ENCODE measurements at regions not wholly inside any gene's neighbourhood (a gene's known extent, or its start where the extent isn't known, plus 50 kb on each side); places are given as distances from the start of the nearest gene placed in this dataset.

DNA sequence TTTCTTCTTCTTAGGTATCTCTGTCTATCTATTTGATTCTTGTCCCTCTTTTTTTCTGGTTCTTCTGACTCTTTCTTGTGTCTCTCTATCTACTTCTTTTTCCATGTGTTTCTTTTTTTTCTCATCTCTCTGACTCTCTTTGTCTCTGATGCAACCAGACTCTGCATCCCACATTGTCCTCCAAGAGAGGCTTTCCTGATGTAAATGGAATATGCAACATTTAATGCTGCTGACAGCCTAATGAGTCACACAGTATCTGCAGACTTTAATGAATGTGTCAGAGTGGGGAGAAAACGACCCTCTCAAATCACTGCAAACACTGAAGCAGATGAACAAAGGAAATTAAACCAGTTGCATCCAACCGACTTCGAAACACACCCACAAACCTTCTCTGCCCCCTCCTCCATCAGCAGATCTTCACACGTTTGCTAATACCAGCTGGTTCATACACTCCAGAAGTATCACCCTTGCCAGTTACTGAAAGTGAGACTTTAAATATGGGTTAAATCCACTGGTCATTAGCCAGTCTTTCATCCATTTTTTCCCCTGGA is 351.5 kb downstream of the TXNL1 start:
- Histone ChIP-seq H3K27ac (ENCODE audit: insufficient read length, low read depth, low read length) (no peak overlapping the region), H3K4me1 (ENCODE audit: insufficient read depth, low read length) (no peaks in the 10 kb centered on the region), H2BK12ac (ENCODE audit: insufficient read length, low read depth, low read length) (no peak overlapping the region), H2AFZ (ENCODE audit: low read length) (no peak overlapping the region), H2AK5ac (ENCODE audit: insufficient read length, low read length) (no peak overlapping the region), H3K9me3 (ENCODE audit: control insufficient read depth, low read depth, low read length) (no peaks in the 10 kb centered on the region), H3K79me1 (ENCODE audit: insufficient read depth, low read depth, low read length, poor library complexity, severe bottlenecking) (no peaks in the 10 kb centered on the region), H3K79me2 (ENCODE audit: insufficient read depth, low read length) (no peaks in the 10 kb centered on the region), H4K5ac (ENCODE audit: insufficient read length, low read depth, low read length) (no peak overlapping the region), H4K20me1 (ENCODE audit: control insufficient read depth, insufficient read depth, insufficient read length) (no peaks in the 10 kb centered on the region), H3K4me2 (ENCODE audit: insufficient read depth, insufficient read length, low read length) (no peak overlapping the region), H2BK20ac (ENCODE audit: low read depth, low read length, poor library complexity, severe bottlenecking) (no peak overlapping the region), H2BK5ac (ENCODE audit: insufficient read length, low read length) (no peak overlapping the region), H3K27me3 (ENCODE audit: insufficient read depth, low read length) (no peaks in the 10 kb centered on the region), H3K56ac (ENCODE audit: insufficient read length, low read depth, low read length) (no peak overlapping the region), H3K23me2 (ENCODE audit: insufficient read length, low read depth, low read length, poor library complexity, severe bottlenecking) (no peaks in the 10 kb centered on the region), H3K23ac (ENCODE audit: insufficient read length, low read depth, low read length) (no peak overlapping the region), H3K14ac (ENCODE audit: insufficient read depth, low read length) (no peak overlapping the region), H3T11ph (ENCODE audit: low read length) (no peak overlapping the region), H3K4ac (ENCODE audit: low read depth, low read length) (no peak overlapping the region), H2BK120ac (ENCODE audit: low read depth, low read length, poor library complexity, severe bottlenecking) (no peak overlapping the region), H4K91ac (ENCODE audit: insufficient read length, low read depth, low read length) (no peak overlapping the region), H4K8ac (replicated peaks; ENCODE audit: insufficient read length, low read depth, low read length) (no peak overlapping the region), H2BK15ac (ENCODE audit: low read depth, low read length) (no peak overlapping the region), H3K18ac (ENCODE audit: insufficient read length, low read depth, low read length) (no peak overlapping the region), H3K9ac (ENCODE audit: extremely low read depth, insufficient read length, low read length) (no peak overlapping the region)
- Mint-ChIP-seq H3K27ac (no peak overlapping the region; a peak in 1 of 7 replicates), H3K36me3 (ENCODE audit: insufficient read depth in 1 of 3, low read depth in 3 of 3) (no peaks in the 10 kb centered on the region), H3K9me3 (no peaks in the 10 kb centered on the region), H3K4me3 (no peak overlapping the region), H3K27me3 (ENCODE audit: low read depth) (no peaks in the 10 kb centered on the region), H3K4me1 (no peaks in the 10 kb centered on the region; a peak in 1 of 4 replicates)
- TF ChIP-seq, protein P1, sequence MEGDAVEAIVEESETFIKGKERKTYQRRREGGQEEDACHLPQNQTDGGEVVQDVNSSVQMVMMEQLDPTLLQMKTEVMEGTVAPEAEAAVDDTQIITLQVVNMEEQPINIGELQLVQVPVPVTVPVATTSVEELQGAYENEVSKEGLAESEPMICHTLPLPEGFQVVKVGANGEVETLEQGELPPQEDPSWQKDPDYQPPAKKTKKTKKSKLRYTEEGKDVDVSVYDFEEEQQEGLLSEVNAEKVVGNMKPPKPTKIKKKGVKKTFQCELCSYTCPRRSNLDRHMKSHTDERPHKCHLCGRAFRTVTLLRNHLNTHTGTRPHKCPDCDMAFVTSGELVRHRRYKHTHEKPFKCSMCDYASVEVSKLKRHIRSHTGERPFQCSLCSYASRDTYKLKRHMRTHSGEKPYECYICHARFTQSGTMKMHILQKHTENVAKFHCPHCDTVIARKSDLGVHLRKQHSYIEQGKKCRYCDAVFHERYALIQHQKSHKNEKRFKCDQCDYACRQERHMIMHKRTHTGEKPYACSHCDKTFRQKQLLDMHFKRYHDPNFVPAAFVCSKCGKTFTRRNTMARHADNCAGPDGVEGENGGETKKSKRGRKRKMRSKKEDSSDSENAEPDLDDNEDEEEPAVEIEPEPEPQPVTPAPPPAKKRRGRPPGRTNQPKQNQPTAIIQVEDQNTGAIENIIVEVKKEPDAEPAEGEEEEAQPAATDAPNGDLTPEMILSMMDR (conservative IDR thresholded peaks at IDR 0.05) = no peak
- no CpG with 5 or more reads among the region's 4 CpGs for WGBS (ENCODE audit: extremely low coverage, insufficient read length, low lambda C conversion rate)
- no peak for DNase-seq
